VCaP (cell line): ENCODE measurements at regions not wholly inside any gene's neighbourhood (a gene's known extent, or its start where the extent isn't known, plus 50 kb on each side); places are given as distances from the start of the nearest gene placed in this dataset.

Experiments used
- H3K27ac ChIP-seq: fragments of 450-650 bp; 2 replicates; pipeline ENCODE4 v1.5.1; 2017
- TF ChIP-seq, protein P1 (sequence below): fragments of 450-650 bp; conservative IDR thresholded peaks from 2 replicates; pipeline ENCODE4 v1.5.1; 2017; ENCODE audit warnings: mild to moderate bottlenecking, moderate library complexity

DNA sequence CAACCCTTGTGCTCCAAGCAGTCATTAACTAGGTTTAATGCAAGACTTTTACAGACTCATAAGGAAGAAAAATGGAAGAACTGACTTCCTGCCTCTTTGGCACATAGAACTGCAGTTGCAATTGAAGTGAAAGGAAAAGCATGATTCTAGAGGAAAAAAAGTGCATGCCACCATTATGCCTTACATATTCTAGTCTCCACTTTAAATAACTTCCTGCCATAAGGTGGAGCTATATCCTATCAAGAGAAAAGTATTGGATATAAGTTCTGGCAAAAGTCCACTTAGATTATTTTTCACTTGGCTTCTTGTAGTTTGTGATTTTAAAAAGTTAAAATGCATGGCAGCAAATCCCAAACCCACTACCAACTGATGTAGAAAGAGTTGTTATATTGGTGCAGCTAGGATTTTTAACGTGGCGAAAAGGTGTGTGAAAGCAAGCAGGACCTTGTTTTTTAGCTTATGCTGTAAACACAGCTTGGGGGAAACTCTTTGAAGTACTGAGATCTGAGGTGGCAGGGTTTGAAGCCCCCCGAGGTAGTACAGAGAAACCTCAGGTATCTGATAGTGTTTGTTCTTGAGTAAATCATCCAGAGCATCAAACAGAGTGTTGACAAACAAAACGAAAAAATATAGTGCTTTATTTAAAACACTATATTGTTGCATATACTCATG is 117.9 kb downstream of the ANXA1 start:
- peak overlapping the region; percentile 71 for H3K27ac ChIP-seq
- TF ChIP-seq, protein P1, sequence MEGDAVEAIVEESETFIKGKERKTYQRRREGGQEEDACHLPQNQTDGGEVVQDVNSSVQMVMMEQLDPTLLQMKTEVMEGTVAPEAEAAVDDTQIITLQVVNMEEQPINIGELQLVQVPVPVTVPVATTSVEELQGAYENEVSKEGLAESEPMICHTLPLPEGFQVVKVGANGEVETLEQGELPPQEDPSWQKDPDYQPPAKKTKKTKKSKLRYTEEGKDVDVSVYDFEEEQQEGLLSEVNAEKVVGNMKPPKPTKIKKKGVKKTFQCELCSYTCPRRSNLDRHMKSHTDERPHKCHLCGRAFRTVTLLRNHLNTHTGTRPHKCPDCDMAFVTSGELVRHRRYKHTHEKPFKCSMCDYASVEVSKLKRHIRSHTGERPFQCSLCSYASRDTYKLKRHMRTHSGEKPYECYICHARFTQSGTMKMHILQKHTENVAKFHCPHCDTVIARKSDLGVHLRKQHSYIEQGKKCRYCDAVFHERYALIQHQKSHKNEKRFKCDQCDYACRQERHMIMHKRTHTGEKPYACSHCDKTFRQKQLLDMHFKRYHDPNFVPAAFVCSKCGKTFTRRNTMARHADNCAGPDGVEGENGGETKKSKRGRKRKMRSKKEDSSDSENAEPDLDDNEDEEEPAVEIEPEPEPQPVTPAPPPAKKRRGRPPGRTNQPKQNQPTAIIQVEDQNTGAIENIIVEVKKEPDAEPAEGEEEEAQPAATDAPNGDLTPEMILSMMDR = peak; percentile 67

- H3K27ac ChIP-seq = no peak overlapping the region
- TF ChIP-seq, protein P1 = no peak
Measured at GRCh38 chr9:73270967-73271721, 119.5 kb downstream of the ANXA1 start.

GRCh38 chr9:73280113-73280512 is 128.4 kb downstream of the ANXA1 start:
- TF ChIP-seq, protein P1 = no peak
- no peak overlapping the region for H3K27ac ChIP-seq

GRCh38 chr9:73284377-73284776 is 132.7 kb downstream of the ANXA1 start:
- no peak overlapping the region for H3K27ac ChIP-seq
- TF ChIP-seq, protein P1 = no peak

- TF ChIP-seq, protein P1 = no peak
- no peak overlapping the region for H3K27ac ChIP-seq
Measured at GRCh38 chr9:73294336-73294735, 142.7 kb downstream of the ANXA1 start.

- H3K27ac ChIP-seq = no peak overlapping the region
- TF ChIP-seq, protein P1 = no peak
Measured at GRCh38 chr9:73325983-73326382, 174.3 kb downstream of the ANXA1 start.

- peak overlapping the region; percentile 34 for H3K27ac ChIP-seq
- TF ChIP-seq, protein P1 = no peak
Measured at GRCh38 chr9:73327149-73327548, 175.5 kb downstream of the ANXA1 start.

DNA sequence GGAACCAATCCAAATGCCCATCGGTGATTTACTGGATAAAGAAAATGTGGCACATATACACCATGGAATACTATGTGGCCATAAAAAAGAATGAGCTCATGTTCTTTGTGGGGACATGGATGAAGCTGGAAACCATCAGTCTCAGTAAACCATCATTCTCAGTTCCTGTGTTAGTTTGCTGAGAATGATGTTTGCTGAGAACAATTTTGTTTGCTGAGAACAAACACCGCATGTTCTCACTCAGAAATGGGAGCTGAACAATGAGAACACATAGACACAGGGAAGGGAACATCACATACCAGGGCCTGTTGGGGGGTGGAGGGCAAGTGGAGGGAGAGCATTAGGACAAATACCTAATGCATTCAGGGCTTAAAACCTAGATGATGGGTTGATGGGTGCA is 185.5 kb downstream of the ANXA1 start:
- H3K27ac ChIP-seq = peak overlapping the region; percentile 48
